Activated CD8-positive, alpha-beta T cell treated with anti-CD3 and anti-CD28 coated beads for 36 hours (primary cell): ENCODE measurements at regions not wholly inside any gene's neighbourhood (a gene's known extent, or its start where the extent isn't known, plus 50 kb on each side); places are given as distances from the start of the nearest gene placed in this dataset.

Experiments
- ATAC-seq: fragments of 200-7000 bp; cut with Tn5 transposase; one replicate; pipeline ENCODE4 v1.10.0; 2021; ENCODE audit warnings: mild to moderate bottlenecking, moderate library complexity
- CTCF ChIA-PET: fragments of 350-600 bp; sonication (Branson Sonifier 250); formaldehyde crosslinking; loops from one replicate; lab custom pipeline; 2021; ENCODE audit warnings: antibody characterized with exemption; lab: Charles Lee
- POLR2A ChIA-PET: fragments of 350-600 bp; sonication (Branson Sonifier 250); formaldehyde crosslinking; loops from one replicate; lab custom pipeline; 2021; ENCODE audit warnings: antibody characterized with exemption; lab: Charles Lee
- DNase-seq: peaks from one replicate; pipeline ENCODE4 v3.0.0-alpha.2; 2020
- H3K27ac Mint-ChIP-seq: one replicate; pipeline ENCODE4 v1.8.0; 2021; ENCODE audit warnings: mild to moderate bottlenecking, mixed read lengths
- H3K27me3 Mint-ChIP-seq: one replicate; pipeline ENCODE4 v1.8.0; 2021; ENCODE audit warnings: mixed read lengths
- H3K36me3 Mint-ChIP-seq: one replicate; pipeline ENCODE4 v1.8.0; 2021; ENCODE audit warnings: low read depth, mixed read lengths
- H3K4me1 Mint-ChIP-seq: one replicate; pipeline ENCODE4 v1.8.0; 2021; ENCODE audit warnings: low read depth, mixed read lengths
- H3K4me3 Mint-ChIP-seq: one replicate; pipeline ENCODE4 v1.8.0; 2021; ENCODE audit warnings: mild to moderate bottlenecking, moderate library complexity, mixed read lengths
- H3K9me3 Mint-ChIP-seq: one replicate; pipeline ENCODE4 v1.8.0; 2021; ENCODE audit warnings: mixed read lengths
- intact Hi-C: fragments of 100-400 bp; cut with micrococcal nuclease; formaldehyde crosslinking; loops from one replicate; pipeline ENCODE4 v1.10.0; 2022
- TF ChIP-seq, protein P1 (sequence below): fragments of 200-600 bp; IDR thresholded peaks from one replicate; pipeline ENCODE4 v1.8.0; 2022; ENCODE audit warnings: antibody characterized with exemption, mild to moderate bottlenecking

DNA sequence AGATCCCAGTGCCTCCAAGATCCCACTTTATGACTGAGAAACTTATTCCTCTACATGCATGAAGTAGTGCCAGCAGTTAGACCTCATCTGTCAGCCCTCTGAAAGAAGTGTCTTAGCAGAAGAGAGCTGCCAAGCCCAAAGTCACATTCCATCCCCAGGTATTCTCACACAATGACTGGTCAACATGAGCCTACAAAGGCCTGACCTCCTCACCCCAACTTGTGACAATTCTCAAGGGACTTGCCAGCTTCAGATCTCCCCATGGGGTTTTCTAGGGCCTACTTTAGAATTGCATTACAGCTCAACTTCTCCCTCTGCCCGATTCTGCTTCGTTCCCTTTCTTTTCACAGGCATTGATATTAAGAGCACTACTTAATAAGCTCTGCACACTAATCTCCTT, 393.8 kb upstream of the SLC30A5 start:
- ChIA-PET CTCF (no interaction called here), POLR2A (interaction anchor here (0.6 kb wide), 1 partner anchor 413 kb away, joined by 3 read pairs; no protein-coding TSS in a partner anchor)
- H3K36me3 Mint-ChIP-seq, result no peaks in the 10 kb centered on the region
- H3K27ac Mint-ChIP-seq, result no peak overlapping the region
- H3K4me1 Mint-ChIP-seq, result no peaks in the 10 kb centered on the region
- intact Hi-C loops, result no loop called here
- TF ChIP-seq, protein P1, sequence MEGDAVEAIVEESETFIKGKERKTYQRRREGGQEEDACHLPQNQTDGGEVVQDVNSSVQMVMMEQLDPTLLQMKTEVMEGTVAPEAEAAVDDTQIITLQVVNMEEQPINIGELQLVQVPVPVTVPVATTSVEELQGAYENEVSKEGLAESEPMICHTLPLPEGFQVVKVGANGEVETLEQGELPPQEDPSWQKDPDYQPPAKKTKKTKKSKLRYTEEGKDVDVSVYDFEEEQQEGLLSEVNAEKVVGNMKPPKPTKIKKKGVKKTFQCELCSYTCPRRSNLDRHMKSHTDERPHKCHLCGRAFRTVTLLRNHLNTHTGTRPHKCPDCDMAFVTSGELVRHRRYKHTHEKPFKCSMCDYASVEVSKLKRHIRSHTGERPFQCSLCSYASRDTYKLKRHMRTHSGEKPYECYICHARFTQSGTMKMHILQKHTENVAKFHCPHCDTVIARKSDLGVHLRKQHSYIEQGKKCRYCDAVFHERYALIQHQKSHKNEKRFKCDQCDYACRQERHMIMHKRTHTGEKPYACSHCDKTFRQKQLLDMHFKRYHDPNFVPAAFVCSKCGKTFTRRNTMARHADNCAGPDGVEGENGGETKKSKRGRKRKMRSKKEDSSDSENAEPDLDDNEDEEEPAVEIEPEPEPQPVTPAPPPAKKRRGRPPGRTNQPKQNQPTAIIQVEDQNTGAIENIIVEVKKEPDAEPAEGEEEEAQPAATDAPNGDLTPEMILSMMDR, result no peak
- ATAC-seq, result no peak
- DNase-seq, result no peak
- H3K9me3 Mint-ChIP-seq, result peaks cover 4% of the 10 kb centered on the region
- H3K4me3 Mint-ChIP-seq, result no peak overlapping the region
- no peaks in the 10 kb centered on the region for H3K27me3 Mint-ChIP-seq

DNA sequence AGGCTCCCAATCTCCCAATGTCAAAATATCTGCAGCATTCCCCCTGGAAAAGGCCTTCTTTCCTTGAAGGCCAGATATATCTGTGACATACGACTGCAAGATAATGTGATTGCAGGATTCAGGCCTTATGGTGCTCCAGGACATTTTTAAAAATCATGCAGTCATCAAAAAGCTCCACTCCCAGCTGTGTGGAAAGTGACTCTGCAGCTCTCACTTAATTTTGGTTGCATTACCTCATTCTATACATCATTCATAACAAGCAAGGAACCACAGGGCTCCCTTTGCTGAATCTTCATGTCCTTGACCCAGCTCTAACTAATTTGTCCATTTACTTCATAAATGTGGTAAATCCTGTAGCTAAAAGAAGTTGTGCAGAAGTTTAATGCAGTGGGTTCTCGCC, 386.2 kb upstream of the SLC30A5 start:
- POLR2A ChIA-PET, result interaction anchor here (0.6 kb wide), 1 partner anchor 67 kb away, joined by 3 read pairs; no protein-coding TSS in a partner anchor
- H3K27me3 Mint-ChIP-seq, result no peaks in the 10 kb centered on the region
- no peak for DNase-seq
- CTCF ChIA-PET, result no interaction called here
- intact Hi-C loops, result no loop called here
- TF ChIP-seq, protein P1, result no peak
- H3K4me3 Mint-ChIP-seq, result no peak overlapping the region
- H3K4me1 Mint-ChIP-seq, result peaks cover 26% of the 10 kb centered on the region
- no peaks in the 10 kb centered on the region for H3K36me3 Mint-ChIP-seq
- H3K9me3 Mint-ChIP-seq, result no peaks in the 10 kb centered on the region
- no peak for ATAC-seq
- H3K27ac Mint-ChIP-seq, result no peak overlapping the region

DNA sequence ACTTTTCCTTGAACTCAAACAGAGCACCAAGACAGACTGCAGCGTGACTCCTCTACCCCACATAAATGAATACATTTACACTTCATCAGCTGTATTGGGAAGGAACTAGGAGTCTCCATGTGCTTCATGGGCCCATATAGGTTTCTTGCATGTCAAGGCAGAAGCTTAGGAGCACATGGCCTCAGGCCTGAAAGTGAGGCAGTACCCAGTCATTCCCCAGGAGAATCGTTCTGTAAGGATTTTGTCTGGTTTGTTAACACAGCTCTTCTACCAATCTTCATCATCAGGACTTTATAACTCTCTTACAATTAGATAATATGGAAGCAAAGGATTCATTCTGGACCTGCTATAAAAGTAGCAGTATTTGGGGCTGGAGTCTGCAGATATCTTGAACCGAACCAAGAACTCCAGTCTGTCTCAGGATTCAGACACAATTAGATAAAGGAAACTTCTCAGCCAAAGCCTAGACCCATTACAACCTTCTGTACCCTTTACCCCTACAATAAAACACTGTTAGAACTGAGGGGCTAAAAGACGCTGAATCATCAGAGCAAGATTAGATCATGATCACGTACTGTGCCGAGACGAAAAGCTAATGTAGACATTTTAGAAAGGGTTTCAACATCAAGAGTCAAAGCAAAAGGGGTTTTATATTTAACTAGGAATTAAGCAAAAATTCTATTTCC, 385.5 kb upstream of the SLC30A5 start:
- ATAC-seq (no peak), DNase-seq (no peak)
- TF ChIP-seq, protein P1, result no peak
- intact Hi-C loops, result no loop called here
- POLR2A ChIA-PET, result no interaction called here
- H3K36me3 Mint-ChIP-seq, result no peaks in the 10 kb centered on the region
- no peaks in the 10 kb centered on the region for H3K27me3 Mint-ChIP-seq
- H3K4me1 Mint-ChIP-seq, result peaks cover 28% of the 10 kb centered on the region
- H3K9me3 Mint-ChIP-seq, result no peaks in the 10 kb centered on the region
- H3K27ac Mint-ChIP-seq, result no peak overlapping the region
- CTCF ChIA-PET, result no interaction called here
- H3K4me3 Mint-ChIP-seq, result no peak overlapping the region

DNA sequence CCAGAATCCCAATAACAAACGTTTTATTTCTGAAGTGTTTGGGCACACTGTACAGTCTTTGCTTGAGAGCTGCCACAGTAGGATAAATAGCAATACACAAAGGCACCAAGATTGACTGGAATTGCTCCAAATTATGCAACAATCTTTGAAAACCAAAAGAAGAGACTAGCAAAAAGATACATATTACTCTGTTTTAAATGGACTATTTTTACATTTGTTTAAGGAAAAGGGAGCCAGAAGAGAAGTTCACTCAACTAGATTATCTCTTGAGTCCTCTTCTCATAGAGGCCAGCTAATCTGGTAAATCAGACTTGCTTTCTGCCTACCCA, 385.0 kb upstream of the SLC30A5 start:
- POLR2A ChIA-PET, result no interaction called here
- ATAC-seq (no peak), DNase-seq (no peak)
- no peaks in the 10 kb centered on the region for H3K9me3 Mint-ChIP-seq
- H3K36me3 Mint-ChIP-seq, result no peaks in the 10 kb centered on the region
- H3K27ac Mint-ChIP-seq, result no peak overlapping the region
- CTCF ChIA-PET, result no interaction called here
- no peaks in the 10 kb centered on the region for H3K27me3 Mint-ChIP-seq
- TF ChIP-seq, protein P1, result no peak
- intact Hi-C loops, result no loop called here
- H3K4me1 Mint-ChIP-seq, result peaks cover 33% of the 10 kb centered on the region
- H3K4me3 Mint-ChIP-seq, result no peak overlapping the region

DNA sequence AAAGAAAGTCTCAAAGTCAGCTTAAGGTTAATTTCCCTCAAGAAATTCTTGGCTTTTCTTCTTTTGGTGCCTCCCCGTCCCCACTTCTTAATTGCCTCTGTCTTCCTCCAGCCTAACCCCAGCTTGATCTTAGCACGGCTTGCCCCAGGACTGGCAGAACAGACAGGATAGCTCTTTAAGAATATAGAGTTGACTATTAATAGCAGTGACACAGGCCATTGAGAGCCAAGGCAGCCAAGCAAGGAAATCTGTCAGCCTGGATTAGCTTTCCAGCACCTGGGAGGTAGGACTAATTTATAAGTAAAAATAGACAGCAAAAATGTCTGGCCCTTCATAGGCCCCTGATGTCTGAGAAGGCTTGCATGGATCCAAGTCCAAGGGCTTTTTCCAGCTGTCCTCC, 384.6 kb upstream of the SLC30A5 start:
- Mint-ChIP-seq H3K27me3 (no peaks in the 10 kb centered on the region), H3K36me3 (no peaks in the 10 kb centered on the region), H3K27ac (no peak overlapping the region), H3K4me3 (no peak overlapping the region), H3K9me3 (no peaks in the 10 kb centered on the region), H3K4me1 (peaks cover 33% of the 10 kb centered on the region)
- TF ChIP-seq, protein P1, result no peak
- intact Hi-C loops, result no loop called here
- ATAC-seq (no peak), DNase-seq (no peak)
- CTCF ChIA-PET, result no interaction called here
- POLR2A ChIA-PET, result no interaction called here
